Suprapubic skin (tissue), 4 donors: ENCODE measurements at regions not wholly inside any gene's neighbourhood (a gene's known extent, or its start where the extent isn't known, plus 50 kb on each side); places are given as distances from the start of the nearest gene placed in this dataset.

ENCODE experiments used
- DNase-seq, 2 donors: peaks; one replicate each; pipeline ENCODE4 v3.0.0-alpha.2; 2019; ENCODE audit warnings: low spot score in 2 of 2
- H3K27ac ChIP-seq: fragments of 200-600 bp; sonication (generic); one replicate; pipeline ENCODE4 v1.5.1; 2019
- H3K27me3 ChIP-seq: fragments of 200-600 bp; sonication (generic); one replicate; pipeline ENCODE4 v1.5.1; 2019
- H3K36me3 ChIP-seq: fragments of 200-600 bp; sonication (generic); one replicate; pipeline ENCODE4 v1.5.1; 2019
- H3K4me1 ChIP-seq: fragments of 200-600 bp; sonication (generic); one replicate; pipeline ENCODE4 v1.5.1; 2019
- H3K4me3 ChIP-seq: fragments of 200-600 bp; sonication (generic); one replicate; pipeline ENCODE4 v1.5.1; 2019; ENCODE audit warnings: mild to moderate bottlenecking
- H3K9me3 ChIP-seq: fragments of 200-600 bp; sonication (generic); one replicate; pipeline ENCODE4 v1.5.1; 2019
- EP300 ChIP-seq: sonication (generic); formaldehyde crosslinking; IDR thresholded peaks from one replicate; pipeline ENCODE4 v1.6.1; 2017; ENCODE audit warnings: antibody characterized with exemption
- POLR2A ChIP-seq, 2 donors: fragments of 450-650 bp; IDR thresholded peaks; one replicate each; pipeline ENCODE4 v1.6.1; 2017; ENCODE audit warnings: antibody characterized with exemption in 2 of 2, mild to moderate bottlenecking in 2 of 2, moderate library complexity in 2 of 2
- POLR2AphosphoS5 ChIP-seq, 3 donors: sonication (generic); formaldehyde crosslinking; IDR thresholded peaks; one replicate each; pipeline ENCODE4 v1.6.1; 2017; ENCODE audit warnings: antibody characterized with exemption in 3 of 3
- WGBS: methylation state at CpG from one replicate; pipeline ENCODE4 v1.1.5; 2018; 5-methylcytosine and 5-hydroxymethylcytosine counted together
- TF ChIP-seq, protein P1 (sequence below), 2 donors: fragments of 200-600 bp in 1 of 2; fragments of 450-650 bp in 1 of 2; sonication (generic) in 1 of 2; IDR thresholded peaks; one replicate each; pipeline ENCODE4 v1.5.1; 2016 to 2019; ENCODE audit warnings: antibody characterized with exemption in 2 of 2, mild to moderate bottlenecking in 1 of 2, moderate library complexity in 1 of 2

DNA sequence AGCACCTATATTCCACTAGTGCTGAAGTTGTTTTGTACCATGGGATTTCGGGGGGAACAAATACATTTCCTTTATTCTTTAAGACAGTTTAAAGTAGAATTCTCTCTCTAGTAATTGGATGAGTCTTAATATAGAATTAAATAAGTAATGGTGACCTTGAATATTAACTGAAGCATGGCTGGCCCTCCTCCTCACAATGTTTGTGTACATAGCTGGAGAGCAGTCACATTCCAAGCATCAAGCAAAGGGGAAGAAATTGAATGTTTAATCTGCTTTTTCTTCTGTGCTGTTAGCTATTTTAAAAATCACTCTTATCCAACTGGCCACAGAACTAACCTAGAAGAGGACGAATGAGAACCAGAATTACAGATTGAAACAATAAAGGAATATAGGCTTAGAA is 906.9 kb downstream of the CCSER2 start:
- 83% methylated on average over 2 of the region's 2 CpGs for WGBS
- no peak for DNase-seq
- Histone ChIP-seq H3K36me3 (no peaks in the 10 kb centered on the region), H3K27ac (no peak overlapping the region), H3K4me3 (no peak overlapping the region), H3K4me1 (no peaks in the 10 kb centered on the region), H3K27me3 (no peaks in the 10 kb centered on the region), H3K9me3 (no peaks in the 10 kb centered on the region)
- TF ChIP-seq POLR2AphosphoS5 (IDR thresholded peaks at IDR 0.05) (no peak), EP300 (no peak), POLR2A (IDR thresholded peaks at IDR 0.05) (no peak)
- TF ChIP-seq, protein P1, sequence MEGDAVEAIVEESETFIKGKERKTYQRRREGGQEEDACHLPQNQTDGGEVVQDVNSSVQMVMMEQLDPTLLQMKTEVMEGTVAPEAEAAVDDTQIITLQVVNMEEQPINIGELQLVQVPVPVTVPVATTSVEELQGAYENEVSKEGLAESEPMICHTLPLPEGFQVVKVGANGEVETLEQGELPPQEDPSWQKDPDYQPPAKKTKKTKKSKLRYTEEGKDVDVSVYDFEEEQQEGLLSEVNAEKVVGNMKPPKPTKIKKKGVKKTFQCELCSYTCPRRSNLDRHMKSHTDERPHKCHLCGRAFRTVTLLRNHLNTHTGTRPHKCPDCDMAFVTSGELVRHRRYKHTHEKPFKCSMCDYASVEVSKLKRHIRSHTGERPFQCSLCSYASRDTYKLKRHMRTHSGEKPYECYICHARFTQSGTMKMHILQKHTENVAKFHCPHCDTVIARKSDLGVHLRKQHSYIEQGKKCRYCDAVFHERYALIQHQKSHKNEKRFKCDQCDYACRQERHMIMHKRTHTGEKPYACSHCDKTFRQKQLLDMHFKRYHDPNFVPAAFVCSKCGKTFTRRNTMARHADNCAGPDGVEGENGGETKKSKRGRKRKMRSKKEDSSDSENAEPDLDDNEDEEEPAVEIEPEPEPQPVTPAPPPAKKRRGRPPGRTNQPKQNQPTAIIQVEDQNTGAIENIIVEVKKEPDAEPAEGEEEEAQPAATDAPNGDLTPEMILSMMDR (IDR thresholded peaks at IDR 0.05), result no peak

DNA sequence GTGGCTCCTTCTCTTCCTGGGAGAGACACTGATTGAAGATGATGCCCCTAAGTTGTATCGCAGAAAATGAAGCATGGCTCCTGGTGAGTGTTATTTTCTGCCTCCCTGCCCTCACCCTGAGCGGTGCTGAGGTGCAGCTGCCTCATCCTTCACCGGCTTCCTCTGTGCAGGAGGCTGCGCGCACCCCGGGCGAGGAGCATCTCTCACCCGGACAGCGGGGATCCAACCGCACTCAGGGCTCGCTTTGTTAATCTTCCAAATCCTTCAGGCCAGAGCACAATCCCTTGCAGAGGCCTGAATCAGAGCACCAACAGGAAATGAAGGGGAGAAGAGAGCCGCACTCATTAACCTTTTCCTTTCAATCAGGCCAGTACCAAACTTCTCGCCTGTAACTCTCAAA is 910.3 kb downstream of the CCSER2 start:
- WGBS, result 91% methylated on average over 13 of the region's 13 CpGs
- Histone ChIP-seq H3K4me3 (no peak overlapping the region), H3K36me3 (no peaks in the 10 kb centered on the region), H3K9me3 (no peaks in the 10 kb centered on the region), H3K27ac (no peak overlapping the region), H3K27me3 (no peaks in the 10 kb centered on the region), H3K4me1 (no peaks in the 10 kb centered on the region)
- DNase-seq, result no peak
- TF ChIP-seq POLR2A (IDR thresholded peaks at IDR 0.05) (no peak), POLR2AphosphoS5 (IDR thresholded peaks at IDR 0.05) (no peak), EP300 (no peak)
- TF ChIP-seq, protein P1 (IDR thresholded peaks at IDR 0.05), result no peak

DNA sequence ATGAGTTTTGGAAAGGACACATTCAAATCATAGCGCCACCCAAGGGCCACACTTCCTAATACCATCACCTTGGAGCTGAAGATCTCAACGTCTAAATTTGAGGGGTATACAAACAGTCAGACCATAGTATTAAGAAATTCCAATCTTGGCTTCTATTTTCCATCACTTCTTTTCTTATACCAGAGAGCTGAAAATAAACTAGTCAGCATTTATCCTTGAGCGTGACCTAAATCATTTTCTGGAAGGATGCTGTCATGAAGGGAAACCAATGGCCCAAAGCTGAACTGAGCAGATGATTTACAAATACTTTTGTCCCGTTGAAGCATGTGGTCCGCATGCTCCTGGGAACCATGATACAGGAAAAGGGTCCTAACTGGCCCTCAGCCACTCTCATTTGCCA is 921.9 kb downstream of the CCSER2 start:
- Histone ChIP-seq H3K4me3 (no peak overlapping the region), H3K9me3 (no peaks in the 10 kb centered on the region), H3K36me3 (no peaks in the 10 kb centered on the region), H3K27ac (no peak overlapping the region), H3K4me1 (no peaks in the 10 kb centered on the region), H3K27me3 (no peaks in the 10 kb centered on the region)
- DNase-seq, result no peak
- WGBS, result 72% methylated on average over 5 of the region's 5 CpGs
- TF ChIP-seq POLR2AphosphoS5 (IDR thresholded peaks at IDR 0.05) (no peak), POLR2A (IDR thresholded peaks at IDR 0.05) (no peak), EP300 (no peak)
- TF ChIP-seq, protein P1 (IDR thresholded peaks at IDR 0.05), result no peak

DNA sequence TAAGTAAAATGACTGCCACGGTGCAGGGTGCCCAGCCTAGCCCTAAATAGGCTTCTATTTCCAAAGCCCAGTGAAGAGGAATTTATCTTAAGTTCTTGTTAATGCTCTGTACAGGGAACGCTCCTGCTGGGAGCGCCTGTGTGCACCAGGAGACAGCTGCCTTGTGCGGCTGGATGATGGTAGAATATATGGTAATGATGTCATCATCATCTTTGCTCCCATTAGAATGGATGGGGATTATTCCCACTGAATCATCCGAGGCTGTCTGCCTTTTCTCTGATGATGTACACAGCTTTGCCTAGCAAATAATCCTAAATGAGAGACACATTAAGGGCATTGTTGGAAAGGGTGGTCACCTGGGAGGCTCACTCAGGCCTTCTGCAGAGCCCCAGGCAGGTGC is 928.1 kb downstream of the CCSER2 start:
- Histone ChIP-seq H3K27me3 (no peaks in the 10 kb centered on the region), H3K4me1 (no peaks in the 10 kb centered on the region), H3K9me3 (no peaks in the 10 kb centered on the region), H3K4me3 (no peak overlapping the region), H3K27ac (no peak overlapping the region), H3K36me3 (no peaks in the 10 kb centered on the region)
- TF ChIP-seq, protein P1 (IDR thresholded peaks at IDR 0.05), result no peak
- TF ChIP-seq POLR2A (IDR thresholded peaks at IDR 0.05) (no peak), EP300 (no peak), POLR2AphosphoS5 (IDR thresholded peaks at IDR 0.05) (no peak)
- 76% methylated on average over 5 of the region's 5 CpGs for WGBS
- no peak for DNase-seq

DNA sequence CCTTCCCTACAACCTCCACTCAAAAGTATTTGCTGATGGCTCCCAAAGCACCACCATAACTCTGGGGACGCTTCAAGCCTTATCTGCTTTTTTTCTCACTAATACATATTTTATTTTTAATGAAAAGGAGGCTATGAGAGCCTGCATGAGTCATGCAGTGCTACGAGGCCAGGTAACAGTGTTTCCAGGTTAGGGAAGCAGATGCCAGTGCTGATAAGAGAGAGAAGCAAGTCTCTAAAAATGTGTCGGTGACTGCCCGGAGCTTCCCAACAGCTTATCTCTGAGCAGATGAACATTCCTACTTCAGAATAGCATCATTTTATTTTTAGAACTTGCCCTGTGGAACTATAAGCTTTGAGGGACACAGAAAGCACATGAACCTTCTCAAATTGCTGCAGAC is 931.5 kb downstream of the CCSER2 start:
- H3K9me3 ChIP-seq, result no peaks in the 10 kb centered on the region
- no peaks in the 10 kb centered on the region for H3K4me1 ChIP-seq
- TF ChIP-seq, protein P1 (IDR thresholded peaks at IDR 0.05), result no peak
- no peak for TF ChIP-seq EP300
- TF ChIP-seq POLR2AphosphoS5 (IDR thresholded peaks at IDR 0.05), result no peak
- no peak for TF ChIP-seq POLR2A (IDR thresholded peaks at IDR 0.05)
- DNase-seq, result no peak
- no peak overlapping the region for H3K27ac ChIP-seq
- WGBS, result 40% methylated on average over 4 of the region's 4 CpGs
- no peaks in the 10 kb centered on the region for H3K27me3 ChIP-seq
- H3K36me3 ChIP-seq, result no peaks in the 10 kb centered on the region
- H3K4me3 ChIP-seq, result no peak overlapping the region
